NCI-H146 treated with DMSO at 0.1 percent for 48 hours (cell line): ENCODE measurements at regions not wholly inside any gene's neighbourhood (a gene's known extent, or its start where the extent isn't known, plus 50 kb on each side); places are given as distances from the start of the nearest gene placed in this dataset.
"Not testable (repeated sequence)": the region's sequence is repeated elsewhere in the genome, so short reads cannot be mapped to it uniquely, and the experiment has no call there.

Experiments
- DNase-seq: peaks from one replicate; lab custom pipeline; 2025; ENCODE audit not compliant: unreplicated experiment; lab: John Stamatoyannopoulos, UW

- DNase-seq, result no peak
Measured at GRCh38 chr3:89923921-89924610, 816.6 kb downstream of the EPHA3 start.

- no peak for DNase-seq
Measured at GRCh38 chr3:89925976-89926375, 818.6 kb downstream of the EPHA3 start.

GRCh38 chr3:89932882-89933281, 825.5 kb downstream of the EPHA3 start:
- no peak for DNase-seq

GRCh38 chr3:89944461-89944860, 837.0 kb downstream of the EPHA3 start:
- not testable (repeated sequence) for DNase-seq

DNA sequence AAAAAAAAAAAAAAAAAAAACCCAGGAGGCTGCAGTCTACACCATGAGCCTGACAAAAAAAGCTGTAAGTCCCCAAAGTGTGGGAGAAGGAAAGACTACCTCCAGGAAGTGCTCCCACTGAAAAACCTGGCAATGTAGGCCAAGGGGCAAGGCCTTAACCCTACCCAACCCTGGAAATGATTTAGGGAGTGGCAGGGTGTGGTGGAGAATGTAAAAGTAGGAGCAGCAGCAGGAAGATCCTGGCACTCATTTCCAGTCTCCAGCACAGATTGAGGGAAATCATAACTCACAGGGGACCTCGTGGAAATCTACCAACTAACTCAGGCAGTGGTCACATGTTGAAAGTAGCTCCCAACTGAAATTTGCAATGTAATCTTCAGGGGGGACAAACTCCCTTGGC, 839.5 kb downstream of the EPHA3 start:
- DNase-seq, result no peak

GRCh38 chr3:89947337-89947954, 840.0 kb downstream of the EPHA3 start:
- no peak for DNase-seq

GRCh38 chr3:89948008-89948407, 840.6 kb downstream of the EPHA3 start:
- no peak for DNase-seq

- no peak for DNase-seq
Measured at GRCh38 chr3:89950772-89951171, 843.4 kb downstream of the EPHA3 start.

DNA sequence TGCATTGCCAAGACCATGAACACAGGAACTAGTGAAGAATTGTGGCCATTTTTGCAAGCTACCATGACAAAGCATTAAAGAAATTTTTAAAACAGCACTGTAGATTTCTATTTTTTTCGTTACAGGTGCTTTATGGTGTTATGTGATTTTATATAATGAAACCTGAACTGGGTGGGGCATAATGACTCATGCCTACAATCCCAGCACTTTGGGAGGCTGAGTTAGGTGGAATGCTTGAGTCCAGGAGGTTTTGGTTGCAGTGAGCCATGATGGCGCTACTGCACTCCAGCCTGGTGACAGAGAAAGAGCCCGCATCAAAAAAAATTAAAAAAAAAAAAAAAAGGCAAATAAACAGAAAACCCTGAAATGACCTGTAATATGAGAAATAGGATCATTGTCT, 846.7 kb downstream of the EPHA3 start:
- DNase-seq, result no peak

DNA sequence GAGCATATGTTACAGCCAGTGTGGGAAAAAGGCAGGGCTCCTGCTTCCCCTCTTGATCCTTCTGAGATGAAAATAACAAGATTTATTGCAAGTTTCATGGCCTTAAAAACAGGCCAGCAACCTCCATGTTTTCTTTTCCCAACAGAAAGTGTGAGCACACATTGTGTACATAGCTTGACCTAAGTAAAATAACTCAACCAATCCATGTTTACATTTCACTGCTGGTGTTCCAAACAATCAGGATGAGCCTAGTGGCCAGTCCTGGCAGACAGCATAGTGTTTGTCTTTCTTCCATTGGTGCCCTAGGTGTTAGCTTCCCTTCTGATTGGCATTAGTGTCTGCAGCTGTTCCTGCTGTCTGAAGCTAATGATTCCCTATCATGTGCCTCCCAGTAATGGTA, 847.7 kb downstream of the EPHA3 start:
- peak; percentile 83 for DNase-seq

GRCh38 chr3:89957451-89957850, 850.0 kb downstream of the EPHA3 start:
- DNase-seq, result no peak

GRCh38 chr3:89958163-89958562, 850.7 kb downstream of the EPHA3 start:
- DNase-seq, result not testable (repeated sequence)

- no peak for DNase-seq
Measured at GRCh38 chr3:89964347-89964746, 856.9 kb downstream of the EPHA3 start.

GRCh38 chr3:89966877-89967665, 859.6 kb downstream of the EPHA3 start:
- DNase-seq, result no peak

- no peak for DNase-seq
Measured at GRCh38 chr3:89971329-89971728, 863.9 kb downstream of the EPHA3 start.

DNA sequence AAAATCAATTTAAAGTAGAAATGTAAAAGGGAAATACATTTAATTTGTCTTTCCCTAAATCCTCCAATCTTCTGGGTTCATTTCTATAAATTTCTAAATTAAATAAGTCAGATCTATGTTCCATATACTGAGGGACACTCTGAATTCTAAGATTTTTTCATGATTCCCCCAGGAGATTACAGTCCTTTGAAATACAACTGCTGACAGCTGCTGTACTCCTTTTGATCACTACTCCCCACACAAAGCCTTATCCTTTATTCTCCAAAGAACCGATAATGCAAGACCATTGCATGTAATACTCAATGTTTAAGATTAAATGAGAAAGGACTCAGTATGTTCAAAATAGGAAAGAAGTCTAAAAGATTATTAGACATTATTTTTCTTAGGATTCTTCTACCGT, 865.7 kb downstream of the EPHA3 start:
- DNase-seq, result no peak

DNA sequence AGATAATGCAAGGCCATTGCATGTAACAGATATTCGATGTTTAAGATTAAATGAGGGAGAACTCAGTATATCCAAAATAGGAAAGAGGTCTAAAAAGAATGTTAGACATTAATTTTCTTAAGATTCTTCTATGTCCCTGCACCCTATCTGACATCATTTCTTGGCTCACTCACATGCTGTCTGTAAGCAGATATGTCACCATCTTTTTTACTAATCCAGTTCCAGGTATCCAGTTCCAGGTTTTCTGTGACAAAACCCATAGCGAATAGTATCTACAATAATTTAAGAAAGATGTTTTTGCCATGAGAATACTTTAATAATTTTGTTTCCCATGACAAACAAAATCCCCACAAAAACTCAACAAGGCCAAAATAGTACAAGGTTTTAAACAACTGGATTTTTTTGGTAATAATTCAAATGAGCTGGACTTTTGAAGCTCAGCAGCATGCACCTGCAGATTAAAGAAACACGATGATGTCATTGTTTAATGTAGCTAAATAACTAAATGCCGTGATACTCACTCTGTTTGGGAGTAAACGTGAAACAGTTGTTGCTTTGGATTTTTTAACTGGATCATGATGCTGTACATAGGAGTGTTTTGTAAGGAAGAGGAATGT, 867.6 kb downstream of the EPHA3 start:
- no peak for DNase-seq

DNA sequence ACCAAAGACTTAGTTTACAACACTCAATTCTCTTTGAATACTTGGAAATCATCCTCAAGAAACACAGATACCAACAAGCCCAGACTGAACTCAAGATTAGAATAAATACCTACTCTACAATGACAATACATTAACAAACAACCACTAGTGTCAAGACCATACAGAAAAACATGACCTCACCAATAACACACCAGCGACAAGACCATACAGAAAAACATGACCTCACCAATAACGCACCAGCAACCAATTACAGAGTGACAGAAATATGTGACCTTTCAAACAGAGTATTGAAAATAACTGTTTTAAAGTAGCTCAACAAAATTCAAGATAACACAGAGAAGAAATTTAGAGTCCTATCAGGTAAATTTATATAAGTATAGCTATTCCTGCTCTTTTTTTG, 876.0 kb downstream of the EPHA3 start:
- no peak for DNase-seq

- no peak for DNase-seq
Measured at GRCh38 chr3:90005281-90005847, 897.9 kb downstream of the EPHA3 start.

DNA sequence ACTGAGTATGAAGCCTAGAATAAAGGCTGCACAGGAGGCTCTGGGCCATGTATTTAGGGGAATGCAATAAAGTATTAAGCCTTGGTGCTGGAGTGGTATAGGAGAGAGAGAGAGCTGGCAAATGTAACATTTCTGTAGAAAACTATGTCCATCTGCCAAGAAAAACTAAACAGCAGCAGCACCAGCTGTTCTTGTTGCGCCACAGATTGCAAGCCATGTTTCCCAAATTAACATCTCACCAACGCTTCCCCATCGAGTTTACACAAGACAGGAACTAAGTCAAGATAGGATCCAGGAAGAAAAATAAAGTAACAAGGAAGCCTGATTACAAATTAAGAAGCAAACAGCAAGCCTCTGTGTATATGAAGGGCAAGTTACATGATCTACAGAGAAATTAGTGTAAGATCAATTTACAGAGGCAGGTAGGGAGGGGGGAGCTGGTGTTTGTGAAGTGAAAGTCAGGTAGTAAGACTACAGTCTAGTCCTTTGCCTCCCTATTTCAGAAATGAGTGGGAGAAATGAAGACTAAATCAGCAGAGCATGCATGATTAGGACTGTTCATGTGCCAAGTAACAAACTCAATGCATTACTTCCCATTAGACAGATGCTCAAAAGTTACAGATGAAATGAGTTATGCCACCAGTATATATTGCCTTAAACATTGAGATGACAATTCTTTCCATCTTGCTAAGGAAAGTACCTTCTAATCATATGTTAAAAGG, 900.5 kb downstream of the EPHA3 start:
- DNase-seq, result no peak

GRCh38 chr3:90010341-90010740, 902.9 kb downstream of the EPHA3 start:
- DNase-seq, result no peak
